Fibroblast of skin of back (primary cell): ENCODE measurements at regions not wholly inside any gene's neighbourhood (a gene's known extent, or its start where the extent isn't known, plus 50 kb on each side); places are given as distances from the start of the nearest gene placed in this dataset.
"Not testable (repeated sequence)": the region's sequence is repeated elsewhere in the genome, so short reads cannot be mapped to it uniquely, and the experiment has no call there.

Experiments used
- DNase-seq: peaks from one replicate; pipeline ENCODE4 v3.0.0-alpha.2; 2013

DNA sequence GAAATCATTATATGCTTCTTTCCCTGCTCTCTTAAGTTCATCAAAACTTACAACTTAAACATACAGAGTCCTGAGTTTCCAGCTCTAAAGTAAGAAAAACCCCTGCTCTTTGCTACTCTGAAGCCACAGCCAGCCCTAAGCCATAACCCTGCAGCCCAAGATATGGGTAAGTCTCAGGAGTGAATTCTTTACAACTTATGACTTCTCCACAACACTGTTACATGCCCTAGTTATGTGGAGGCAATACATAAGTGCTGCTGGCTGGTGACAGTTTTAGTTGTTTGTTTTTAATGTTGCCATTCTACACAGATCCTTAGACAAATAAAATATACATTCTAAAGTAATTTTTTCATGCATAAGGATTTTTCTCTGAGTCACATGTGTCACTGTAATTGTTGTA, 100.2 kb downstream of the FBXO8 start:
- no peak for DNase-seq

DNA sequence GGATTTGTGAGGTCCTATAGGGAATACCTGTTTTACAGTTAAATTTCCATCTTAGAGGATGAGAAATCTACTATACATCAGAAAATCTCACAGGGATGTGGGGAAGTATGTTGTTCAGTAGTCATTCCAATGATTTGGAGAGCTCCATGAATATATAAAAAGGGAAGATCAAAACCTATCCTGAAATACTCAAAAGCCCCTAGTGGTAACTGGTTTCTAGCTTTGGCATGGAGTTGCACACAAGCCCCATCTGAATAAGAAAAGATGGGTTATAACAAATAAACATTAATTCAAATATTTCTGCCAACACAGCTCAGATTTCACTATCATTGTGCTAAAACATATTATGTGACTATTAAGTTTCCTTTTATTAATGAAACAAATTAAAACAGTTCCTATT, 101.6 kb downstream of the FBXO8 start:
- no peak for DNase-seq

DNA sequence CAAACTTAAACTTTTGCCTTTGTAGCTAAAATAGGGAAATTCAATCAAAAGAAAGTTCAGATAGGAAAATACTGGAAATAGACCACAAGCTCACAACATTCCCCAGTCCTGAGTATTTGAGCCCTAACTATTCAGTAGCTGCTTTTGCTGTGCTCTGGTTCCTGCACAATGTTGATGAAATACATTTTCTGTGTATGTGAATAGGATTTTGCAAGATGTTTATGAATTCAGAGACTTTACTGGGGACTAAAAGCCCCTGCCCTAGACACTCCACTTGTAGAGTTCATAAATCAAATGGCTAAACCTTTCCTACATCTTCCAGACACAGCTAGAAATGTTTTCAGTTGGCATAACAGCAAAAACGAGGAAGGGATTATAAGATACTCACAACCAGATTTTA, 105.9 kb downstream of the FBXO8 start:
- no peak for DNase-seq

DNA sequence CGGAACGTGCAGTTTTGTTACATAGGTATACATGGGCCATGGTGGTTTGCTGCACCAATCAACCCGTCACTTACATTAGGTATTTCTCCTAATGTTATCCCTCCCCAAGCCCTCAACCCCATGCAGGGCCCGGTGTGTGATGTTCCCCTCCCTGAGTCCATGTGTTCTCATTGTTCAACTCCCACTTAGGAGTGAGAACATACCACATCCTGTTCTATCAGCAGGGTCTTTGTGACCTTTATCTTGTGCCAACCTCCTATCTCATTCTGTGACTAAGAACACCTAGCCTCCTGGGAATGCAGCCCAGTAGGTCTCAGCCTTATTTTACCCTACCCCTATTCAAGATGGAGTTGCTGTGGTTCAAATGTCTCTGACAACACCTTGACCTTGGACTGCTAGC, 107.6 kb downstream of the FBXO8 start:
- DNase-seq: not testable (repeated sequence)

DNA sequence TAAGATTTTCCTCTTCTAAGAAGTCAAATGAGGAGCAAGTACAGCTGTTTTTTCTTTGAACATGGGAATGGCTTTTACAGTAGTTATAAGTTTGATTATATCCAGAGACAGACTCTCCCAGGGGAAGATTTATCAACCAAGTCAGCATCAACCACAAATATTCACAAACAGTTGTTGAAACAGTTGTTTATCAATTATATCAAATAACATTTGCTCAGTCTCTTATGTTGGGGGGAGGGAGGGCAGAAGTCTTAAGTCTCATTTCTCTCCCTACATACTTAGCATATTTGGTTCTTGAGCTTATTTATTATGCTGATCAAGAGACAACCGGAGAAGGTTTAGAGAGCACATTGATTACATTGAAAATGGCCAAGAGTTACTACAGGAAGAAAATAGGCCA, 110.1 kb downstream of the FBXO8 start:
- DNase-seq: no peak

DNA sequence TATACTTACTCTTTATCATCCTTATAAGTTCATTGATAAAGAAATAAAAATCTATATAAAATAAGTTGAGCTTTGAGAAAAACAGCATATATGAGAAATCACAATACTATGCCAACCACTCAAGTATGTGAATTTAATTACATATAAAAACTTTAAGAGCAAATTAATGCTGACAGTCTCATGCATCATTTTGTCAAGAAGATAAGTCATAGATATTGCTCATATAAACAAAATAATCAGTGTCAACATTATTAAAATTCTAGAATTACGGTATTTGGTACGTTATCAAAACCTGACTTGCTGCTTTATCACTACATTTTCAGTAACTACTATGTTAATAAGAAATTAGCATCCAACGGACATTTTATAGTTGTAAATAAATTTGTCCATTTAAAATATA, 111.2 kb downstream of the FBXO8 start:
- no peak for DNase-seq

DNA sequence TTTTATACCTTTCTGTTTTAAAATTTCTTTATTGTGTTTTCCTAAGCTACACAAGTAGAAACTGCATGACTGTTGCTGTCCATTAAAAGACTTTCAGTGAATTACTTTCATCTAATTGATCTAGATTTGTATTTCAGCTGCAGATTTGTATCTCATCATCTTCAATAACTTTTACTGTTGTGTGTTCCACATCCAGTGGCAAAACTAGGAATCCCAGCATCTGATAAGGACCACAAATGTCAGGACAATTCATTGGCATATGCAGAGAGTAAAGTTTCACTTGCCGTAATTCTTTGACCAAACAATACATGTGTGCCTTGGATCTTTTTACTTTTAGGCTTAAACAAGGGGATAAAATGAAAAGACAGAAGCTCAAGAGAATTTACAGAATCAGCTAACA, 112.6 kb downstream of the FBXO8 start:
- DNase-seq: no peak

DNA sequence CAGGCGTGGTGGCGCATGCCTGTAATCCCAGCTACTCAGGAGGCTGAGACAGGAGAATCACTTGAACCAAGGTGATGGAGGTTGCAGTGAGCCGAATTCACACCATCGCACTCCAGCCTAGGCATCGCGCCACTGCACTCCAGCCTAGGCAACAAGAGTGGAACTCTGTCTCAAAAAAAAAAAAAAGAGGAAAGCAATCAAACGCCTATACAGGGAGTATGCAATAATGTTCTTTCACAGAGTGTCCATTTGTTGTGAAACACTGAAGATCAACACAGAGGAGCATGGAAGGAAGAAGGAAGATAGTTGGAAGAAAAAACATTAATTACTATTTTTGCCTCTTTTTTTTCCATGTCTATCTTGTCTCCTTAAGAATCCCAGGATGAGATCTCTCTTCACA, 113.4 kb downstream of the FBXO8 start:
- no peak for DNase-seq

DNA sequence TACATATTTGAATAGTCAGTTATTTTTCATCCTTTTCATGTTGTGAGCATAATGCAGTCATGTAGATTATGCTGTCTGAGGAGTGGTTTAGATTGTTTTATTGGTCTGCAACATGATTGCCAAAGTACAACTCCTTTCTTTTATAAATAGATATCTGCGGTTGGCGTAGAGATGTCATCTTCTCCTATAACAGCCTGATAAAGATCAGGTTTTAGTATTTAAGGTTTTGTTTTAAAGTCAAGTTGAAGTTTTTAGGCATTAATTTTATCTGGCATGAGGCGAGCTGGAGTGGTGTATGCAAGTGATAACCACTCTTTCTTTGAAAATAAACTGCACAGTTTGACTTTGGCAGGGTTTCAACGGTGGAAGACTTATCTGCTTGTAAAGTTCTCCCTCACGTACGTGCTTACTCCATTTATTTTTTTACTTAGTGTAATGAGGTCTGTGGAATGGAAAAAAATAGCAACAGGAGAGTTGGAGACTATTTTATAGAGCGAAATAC, 126.3 kb downstream of the FBXO8 start:
- no peak for DNase-seq

DNA sequence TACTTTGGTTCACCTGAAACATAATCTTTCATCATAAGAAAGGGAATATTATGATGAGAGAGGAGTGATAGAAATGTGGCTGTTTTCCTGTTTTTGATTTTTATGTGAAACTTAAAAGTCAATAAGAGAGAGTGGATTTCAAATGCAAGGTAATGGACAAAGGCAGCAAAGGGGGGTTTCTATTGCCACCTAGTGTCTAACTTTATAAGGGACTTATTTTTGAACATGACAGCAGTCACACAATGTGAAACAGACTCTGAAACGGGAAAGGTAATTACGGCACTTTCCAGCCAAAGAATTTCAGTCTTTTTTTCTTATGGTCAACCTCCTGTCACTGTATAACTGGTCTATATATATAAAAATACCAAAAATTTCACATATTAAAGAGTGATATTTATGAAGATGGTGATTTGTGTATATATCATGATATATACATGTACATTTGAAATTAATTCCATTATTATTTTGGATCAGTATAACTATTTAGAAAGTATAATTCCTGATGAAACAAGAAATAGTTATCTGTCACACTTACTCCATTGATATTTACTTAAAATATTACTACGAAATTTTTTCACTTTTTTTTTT, 127.1 kb downstream of the FBXO8 start:
- DNase-seq: peak; percentile 40

DNA sequence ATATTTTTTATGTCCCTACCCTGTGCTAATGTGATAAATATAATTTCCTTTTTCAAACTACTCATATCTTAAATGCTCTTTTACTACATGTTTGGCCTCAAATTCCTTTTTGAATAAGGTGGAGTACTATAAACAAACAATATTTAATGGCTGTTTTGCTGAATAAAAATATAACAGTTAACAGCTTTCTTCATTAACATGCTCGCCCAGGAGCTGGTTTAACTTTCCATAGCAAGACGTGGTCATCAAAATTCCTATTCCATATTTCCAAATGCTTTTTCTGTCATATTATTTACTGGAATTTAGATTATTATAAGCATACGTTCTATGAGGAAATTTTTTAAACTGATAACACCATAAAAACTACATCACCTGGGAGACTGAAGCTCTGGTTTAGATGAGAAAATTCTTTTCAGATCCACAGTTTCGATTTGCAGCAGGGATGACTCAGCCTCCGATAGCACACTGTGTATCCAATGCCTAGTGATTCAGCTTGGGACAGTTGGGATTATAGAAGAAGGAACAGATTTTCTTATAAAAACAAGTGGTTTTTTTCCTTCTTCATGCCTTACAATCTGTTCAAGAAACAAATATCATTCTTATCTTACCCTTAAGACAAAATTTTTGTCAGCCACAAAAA, 129.1 kb downstream of the FBXO8 start:
- peak; percentile 62 for DNase-seq

DNA sequence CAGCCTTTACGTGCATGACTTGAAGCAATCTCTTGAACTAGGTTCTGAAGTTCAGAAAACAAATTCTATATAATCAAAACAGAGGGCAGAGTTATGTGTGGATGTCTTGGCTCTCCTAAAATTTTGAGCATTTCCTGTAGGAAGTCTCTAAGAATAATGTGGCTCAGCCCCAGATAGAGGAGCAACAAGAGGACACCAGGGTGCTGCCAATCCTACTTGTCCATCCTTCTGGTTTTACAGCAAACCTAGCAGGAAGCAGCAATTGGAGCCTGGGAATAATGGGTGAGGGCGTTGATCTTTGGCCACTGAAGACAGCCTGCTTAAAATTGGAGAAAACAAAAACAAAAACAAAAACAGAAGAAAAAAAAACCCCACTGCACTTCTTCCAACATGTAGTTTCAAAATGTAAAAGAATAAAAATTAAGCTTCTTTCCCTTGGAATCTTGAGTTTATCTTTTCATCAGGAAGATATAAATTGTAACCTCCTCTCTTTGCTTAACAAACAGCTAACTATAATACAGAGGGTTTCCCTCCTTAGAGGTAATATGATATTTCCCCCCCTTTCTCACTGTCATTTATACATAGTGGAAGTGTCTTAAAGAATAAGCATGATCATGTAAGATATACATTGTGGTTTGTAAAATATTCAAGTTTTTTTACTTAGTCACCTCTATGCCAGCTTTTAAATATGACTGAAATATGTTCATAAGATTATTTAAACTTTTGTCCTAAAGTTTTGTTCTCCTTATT, 130.6 kb downstream of the FBXO8 start:
- peak; percentile 29 for DNase-seq

DNA sequence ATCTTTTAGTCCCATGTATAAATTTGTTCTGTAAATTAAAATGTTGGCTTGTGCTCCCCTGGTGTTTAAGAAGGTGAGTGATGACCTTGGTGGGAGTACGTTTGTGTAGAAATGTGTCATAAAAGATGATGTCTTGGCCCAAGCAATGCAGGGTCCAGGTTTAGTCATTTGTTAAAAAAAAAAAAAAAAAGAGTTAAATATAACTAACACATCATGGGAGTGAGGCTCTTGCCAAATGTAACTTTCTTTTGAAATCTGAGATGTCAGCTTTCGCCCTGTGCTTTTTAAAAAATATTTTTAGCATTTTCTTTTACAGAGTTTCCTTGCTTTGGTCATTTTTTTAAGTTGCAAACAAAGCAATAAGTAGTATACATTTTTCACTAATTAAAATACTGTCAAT, 135.6 kb downstream of the FBXO8 start:
- DNase-seq: no peak

DNA sequence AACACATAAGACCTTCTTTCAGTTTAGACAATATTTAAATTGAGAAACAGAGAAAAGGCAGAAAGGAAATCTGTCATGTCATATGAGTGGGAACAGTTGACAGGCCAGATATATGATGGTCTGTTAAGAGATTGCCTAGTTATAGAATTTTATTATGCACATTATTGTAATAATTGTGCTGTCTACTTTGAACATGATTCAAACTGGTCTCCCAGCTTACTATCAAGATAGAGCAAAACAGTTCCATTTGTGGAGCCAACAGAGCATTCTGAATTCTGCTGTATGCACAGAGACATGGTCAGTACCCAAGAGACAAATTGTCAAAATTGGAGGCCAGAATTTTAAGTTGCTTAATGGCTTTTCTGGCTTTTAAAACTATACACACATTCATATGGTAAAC, 139.4 kb downstream of the FBXO8 start:
- DNase-seq: no peak

DNA sequence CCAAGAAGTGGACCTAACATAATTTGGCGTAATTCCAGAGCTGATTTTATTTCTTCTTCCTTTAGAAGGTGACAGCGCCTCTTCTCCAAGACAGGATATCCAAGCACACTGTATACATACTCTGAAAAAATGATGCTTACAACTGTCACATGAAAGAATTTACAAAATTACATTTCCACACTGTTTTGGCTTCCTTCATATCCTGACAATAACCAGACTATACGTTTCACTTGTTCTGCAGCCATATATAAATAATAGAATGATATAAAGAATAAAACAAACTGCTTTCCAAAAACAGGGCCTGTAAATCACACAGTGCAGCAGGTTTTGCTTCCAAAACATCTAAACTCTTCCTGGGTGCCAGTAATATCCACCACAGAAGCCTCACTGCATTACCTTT, 141.6 kb downstream of the FBXO8 start:
- no peak for DNase-seq

DNA sequence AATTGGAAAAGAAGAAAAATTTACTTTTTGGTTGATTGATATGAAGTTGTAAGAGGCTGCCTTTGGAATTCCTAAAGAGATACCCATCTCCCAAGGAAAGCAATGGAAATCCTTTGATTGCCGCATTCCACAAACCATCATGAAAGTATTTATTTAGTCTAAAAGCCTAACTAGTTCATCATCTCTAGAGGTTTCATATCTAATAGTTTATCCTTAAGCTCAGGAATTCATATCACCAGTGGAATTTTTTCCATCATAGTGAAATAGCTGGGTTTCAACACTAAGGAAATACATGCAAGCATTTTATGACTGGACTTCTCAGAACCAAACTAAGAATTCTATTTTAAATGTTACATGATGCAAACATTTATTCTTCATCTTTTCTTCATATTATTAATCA, 144.9 kb downstream of the FBXO8 start:
- no peak for DNase-seq

DNA sequence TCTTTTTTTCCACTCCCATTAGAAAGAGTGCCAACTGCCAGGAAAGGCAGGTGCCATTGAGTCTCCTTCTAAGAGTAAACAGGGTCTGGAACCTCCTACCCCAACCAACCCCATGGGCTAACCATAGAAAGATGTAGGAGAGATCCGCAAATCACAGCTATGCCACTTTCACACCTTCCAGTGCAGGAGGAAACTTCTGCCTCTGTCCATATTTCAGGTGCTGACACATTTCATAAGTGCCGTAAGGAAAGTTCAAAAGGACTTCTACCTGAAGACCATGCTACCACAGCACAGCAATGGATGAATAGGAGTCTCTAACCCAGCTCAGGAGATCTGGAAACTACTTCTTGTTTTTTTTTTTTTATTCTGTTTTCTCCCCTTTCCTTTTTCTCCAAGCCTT, 145.8 kb downstream of the FBXO8 start:
- no peak for DNase-seq

DNA sequence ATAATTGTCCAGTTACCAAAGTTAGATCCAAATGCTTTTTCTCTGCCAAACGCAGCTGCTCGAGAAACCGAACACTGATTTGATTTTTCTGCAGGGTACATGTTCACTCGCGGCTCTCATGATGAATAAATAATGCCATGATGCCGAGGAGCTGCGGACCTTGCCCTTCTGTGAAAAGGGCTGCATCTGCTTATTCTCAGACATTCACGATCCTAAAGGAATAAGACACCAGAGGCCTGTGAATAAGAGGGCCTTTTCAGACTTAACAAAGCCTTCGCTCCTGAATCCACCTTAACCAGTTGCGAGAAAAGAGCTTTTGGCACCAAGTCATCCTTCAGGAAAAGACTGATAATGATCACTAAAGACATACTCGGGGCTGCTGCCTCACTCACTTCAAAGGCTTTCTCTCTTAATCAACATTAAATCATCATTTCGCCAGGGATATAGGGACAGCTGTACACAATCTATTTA, 147.5 kb downstream of the FBXO8 start:
- DNase-seq: no peak

DNA sequence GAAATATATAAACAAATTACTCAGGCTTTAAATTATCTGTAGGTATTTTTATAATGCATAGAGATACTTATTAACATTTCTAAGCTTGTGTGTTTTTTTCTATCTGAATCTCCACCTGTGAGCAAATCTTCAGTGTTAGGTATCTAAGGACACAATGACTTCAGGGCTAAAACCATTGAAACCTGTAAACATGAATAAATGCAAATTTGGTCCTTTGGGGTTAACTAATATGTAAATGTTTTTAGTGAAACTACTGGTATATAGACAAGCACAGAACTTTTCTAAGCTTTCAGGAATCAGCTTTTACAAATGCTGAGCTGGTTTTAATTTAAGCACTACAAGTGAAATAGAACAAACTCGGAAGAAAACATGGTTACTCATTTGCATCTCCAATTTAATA, 147.9 kb downstream of the FBXO8 start:
- DNase-seq: no peak

DNA sequence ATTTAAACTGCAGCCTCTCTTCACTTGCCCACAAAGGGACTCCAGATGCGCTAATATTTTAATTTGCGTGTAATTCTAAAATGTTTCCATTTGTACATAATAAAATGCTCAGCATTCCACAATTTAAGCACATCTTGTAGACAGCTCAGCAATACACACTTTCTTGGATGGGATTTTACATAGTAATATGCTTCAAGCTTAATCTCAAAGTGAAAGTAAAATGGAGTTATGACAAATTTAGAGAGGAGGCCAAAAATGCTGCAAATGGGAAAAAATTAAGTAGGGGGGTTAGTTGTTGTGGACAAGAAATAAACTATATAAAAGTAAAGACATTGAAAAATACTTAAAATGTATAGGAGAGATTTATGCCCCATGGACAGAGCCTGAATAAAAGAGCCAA, 149.1 kb downstream of the FBXO8 start:
- no peak for DNase-seq

DNA sequence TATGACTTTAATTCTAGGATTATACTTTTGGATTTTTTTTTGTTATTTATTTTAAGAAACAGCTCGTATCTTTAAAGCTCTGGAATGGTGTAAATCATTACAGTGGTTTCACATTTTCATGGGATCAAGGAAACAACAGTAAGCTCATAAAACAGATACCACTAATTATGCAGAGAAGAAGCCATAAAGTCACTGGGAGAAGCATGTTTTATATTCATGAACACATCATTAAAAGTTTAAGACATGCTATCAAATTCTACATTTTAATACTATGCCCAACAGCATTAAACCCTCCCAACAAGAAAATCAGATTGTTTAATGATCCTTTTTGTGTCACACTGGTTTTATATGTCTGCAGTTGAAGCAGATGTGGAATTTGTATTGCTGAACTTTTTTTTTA, 149.9 kb downstream of the FBXO8 start:
- DNase-seq: no peak

DNA sequence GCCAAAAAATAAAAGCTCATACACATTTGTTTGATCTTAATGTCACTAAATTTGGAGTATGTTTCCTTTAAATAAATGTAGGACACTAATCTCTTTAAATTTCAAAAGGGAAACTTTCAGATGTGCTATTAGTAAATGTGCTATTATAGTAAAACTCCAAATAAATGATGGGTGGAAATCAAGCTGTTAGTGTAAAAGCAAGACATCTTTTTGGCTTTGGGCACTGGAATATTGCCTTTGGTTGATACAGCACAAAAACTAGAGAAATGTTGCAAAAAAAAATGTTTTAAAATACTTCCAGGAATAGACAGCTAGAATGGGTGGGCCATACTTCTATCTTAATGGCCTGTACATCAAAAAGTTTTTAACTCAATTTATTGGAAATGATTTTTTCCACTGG, 151.6 kb downstream of the FBXO8 start:
- DNase-seq: no peak

DNA sequence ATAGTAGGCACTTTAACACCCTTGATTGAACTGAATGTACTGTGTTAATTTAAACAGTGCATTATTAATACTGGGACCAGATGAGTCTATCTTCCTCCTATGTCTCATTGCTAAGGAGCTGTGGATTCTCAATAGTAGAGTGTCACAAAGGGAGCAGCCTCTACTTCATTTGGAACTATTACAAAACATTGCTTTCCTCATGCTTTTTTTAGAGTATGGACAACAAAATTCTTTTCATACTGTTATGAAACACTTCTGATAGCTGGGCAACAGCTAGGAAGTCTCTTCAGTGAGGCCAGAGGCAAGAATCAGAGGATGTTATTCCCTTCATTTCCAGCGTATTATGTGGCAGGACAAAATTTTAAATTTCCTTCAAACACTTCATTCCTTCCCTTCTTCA, 160.8 kb downstream of the FBXO8 start:
- no peak for DNase-seq
